PC-3 (cell line): ENCODE measurements at regions not wholly inside any gene's neighbourhood (a gene's known extent, or its start where the extent isn't known, plus 50 kb on each side); places are given as distances from the start of the nearest gene placed in this dataset.

ENCODE experiments used
- CTCF ChIP-seq: fragments of 300-600 bp; sonication (generic); conservative IDR thresholded peaks from 2 replicates; pipeline ENCODE4 v1.5.1; 2017; ENCODE audit warnings: antibody characterized with exemption, low read depth, mild to moderate bottlenecking, low read length
- EZH2 ChIP-seq: fragments of 300-600 bp; sonication (generic); IDR thresholded peaks from one replicate; pipeline ENCODE4 v1.6.1; 2017; ENCODE audit warnings: antibody characterized with exemption, mild to moderate bottlenecking, low read length; ENCODE audit not compliant: unreplicated experiment

DNA sequence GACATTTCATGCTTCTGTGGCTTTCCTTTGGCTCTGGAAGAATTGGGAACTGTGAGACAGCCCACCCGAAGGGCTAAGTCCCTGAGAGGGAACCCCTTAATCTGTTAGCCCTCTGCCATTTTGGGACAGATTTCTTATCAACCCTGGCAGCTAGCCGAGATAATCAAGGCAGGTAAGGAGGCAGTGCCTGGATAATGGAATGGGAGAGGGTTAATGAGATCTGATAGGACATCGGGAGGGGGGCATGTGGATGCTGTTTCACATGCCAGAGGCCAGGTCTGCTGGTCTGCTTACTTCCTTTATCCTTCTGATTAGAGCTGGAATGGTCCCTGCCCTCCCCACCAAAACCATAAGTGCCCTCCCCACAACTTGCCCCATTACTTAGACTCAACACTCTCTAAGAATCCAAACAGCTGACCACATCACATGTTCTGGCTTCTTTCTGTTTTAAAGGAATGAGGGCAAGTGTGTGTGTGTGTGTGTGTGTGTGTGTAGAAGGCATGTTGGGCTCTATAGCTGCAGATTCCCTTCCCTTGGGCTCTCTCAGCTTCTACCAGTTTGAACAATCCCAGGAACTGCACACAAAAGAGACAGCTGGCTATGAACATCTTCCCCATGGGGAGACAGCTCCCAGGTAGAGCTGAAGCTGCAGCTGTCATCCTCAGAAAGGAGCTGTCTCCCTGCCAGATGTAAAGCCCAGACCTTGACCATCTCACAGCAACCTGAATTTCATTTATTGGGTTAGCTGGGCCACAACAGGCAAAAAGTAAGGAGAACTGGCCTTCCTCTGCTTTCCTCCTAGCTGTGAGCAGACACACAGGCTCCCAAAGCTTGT, 221.3 kb downstream of the PIK3R1 start:
- TF ChIP-seq CTCF (no peak), EZH2 (no peak)
